ENCODE measurements at regions not wholly inside any gene's neighbourhood (a gene's known extent, or its start where the extent isn't known, plus 50 kb on each side); places are given as distances from the start of the nearest gene placed in this dataset.

DNA sequence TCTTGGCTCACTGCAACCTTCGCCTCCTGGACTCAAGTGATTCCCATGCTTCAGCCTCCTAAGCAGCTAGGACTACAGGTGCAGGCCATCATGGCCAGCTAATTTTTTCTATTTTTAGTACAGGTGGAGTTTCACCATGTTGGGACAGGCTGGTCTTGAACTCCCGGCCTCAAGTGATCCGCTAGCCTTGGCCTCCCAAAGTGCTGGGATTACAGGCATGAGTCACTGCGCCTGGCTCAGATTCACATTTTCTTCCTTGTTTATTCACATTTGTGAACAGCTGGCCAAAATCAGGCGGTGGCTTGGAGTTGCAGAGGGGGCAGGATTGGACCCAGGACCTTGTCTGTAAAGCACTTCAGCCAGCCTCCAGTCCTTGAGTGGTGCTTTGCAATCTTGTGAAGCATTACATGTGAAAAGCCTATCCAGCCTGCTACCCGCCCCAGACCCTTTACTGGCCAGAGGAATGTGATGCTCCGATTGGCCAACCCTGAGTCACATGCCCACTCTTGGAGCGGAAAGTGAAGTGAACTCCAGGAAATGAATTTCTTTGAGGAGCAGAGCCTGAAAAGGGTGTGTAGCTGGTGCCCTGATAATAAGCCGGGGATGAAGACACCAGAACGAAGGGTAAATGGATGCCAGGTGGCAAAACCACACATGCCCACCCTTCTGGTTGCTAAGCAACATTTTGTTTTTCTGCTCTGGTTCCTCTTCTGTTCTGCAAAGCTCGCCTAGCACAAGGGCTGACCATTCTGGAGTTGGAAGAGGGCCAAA, 62.6 kb upstream of the PTPRJ start:
- H3K27ac ChIP-seq = peak overlapping the region; percentile 60
- no peak for TF ChIP-seq CTCF (conservative IDR thresholded peaks at IDR 0.05; ENCODE audit: low read depth)
- POLR2A ChIA-PET (ENCODE audit: low non-redundant PET) = no interaction called here
- DNase-seq (ENCODE audit: low spot score) = peak; percentile 37
- CTCF ChIA-PET = interaction anchor here (0.7 kb wide), 1 partner anchor 1283 kb away, joined by 3 read pairs; no protein-coding TSS in a partner anchor

DNA sequence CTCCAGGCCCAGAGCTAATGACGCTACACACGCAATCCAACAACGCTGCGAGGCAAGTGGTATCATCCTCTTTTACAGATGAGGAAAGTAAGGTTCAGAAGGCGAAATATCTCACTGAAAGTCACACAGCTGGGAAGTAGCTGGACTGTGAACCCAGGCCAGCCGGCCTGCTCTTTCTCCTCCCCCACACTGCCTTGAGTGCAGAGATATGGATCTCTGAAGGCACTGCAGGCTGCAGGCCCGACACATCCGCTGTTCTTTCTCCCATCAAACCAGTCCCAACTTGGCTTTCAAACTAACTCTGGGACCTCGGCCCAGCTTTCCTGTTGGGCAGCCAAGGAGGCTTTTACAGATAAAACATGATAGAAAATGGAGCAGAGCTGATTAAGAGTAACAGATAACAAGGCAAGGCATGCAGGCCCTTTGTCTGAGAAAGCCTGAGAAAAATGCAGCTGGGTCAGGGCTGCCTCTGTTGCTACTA, 64.0 kb upstream of the PTPRJ start:
- H3K27ac ChIP-seq = peak overlapping the region; percentile 13; the same call in 1 of the 2 replicates
- DNase-seq (ENCODE audit: low spot score) = no peak
- POLR2A ChIA-PET (ENCODE audit: low non-redundant PET) = no interaction called here
- CTCF ChIA-PET = no interaction called here
- no peak for TF ChIP-seq CTCF (conservative IDR thresholded peaks at IDR 0.05; ENCODE audit: low read depth)

- CTCF ChIA-PET = interaction anchor here (0.5 kb wide), 1 partner anchor 1387 kb away, joined by 7 read pairs; no protein-coding TSS in a partner anchor
- POLR2A ChIA-PET (ENCODE audit: low non-redundant PET) = no interaction called here
- TF ChIP-seq CTCF (conservative IDR thresholded peaks at IDR 0.05; ENCODE audit: low read depth) = no peak
- H3K27ac ChIP-seq = no peak overlapping the region
- no peak for DNase-seq (ENCODE audit: low spot score)
Measured at GRCh38 chr11:47915783-47916182, 64.6 kb upstream of the PTPRJ start.

GRCh38 chr11:47915374-47915773, 65.0 kb upstream of the PTPRJ start:
- POLR2A ChIA-PET (ENCODE audit: low non-redundant PET) = no interaction called here
- CTCF ChIA-PET = interaction anchor here (0.5 kb wide), 1 partner anchor 1386 kb away, joined by 7 read pairs; no protein-coding TSS in a partner anchor
- DNase-seq (ENCODE audit: low spot score) = no peak
- TF ChIP-seq CTCF (conservative IDR thresholded peaks at IDR 0.05; ENCODE audit: low read depth) = no peak
- no peak overlapping the region for H3K27ac ChIP-seq

DNA sequence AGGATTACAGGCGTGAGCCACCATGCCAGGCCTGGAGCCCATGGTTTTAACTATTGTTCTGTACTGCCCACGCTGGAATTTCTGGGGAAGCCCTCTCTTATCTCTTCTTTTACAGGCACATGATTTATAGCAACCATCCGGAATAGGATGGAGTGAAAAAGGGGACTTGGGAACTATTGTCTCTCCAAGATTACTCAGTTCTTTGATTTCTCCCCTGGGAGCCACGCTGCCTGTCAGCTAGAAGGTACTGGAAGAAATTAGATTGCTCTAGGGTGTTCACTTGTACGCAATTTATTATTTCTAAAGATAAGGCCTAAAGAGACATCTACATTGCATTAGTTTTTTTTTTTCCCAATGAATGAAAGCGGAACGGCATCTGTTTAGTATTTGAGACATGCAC, 65.6 kb upstream of the PTPRJ start:
- POLR2A ChIA-PET (ENCODE audit: low non-redundant PET) = no interaction called here
- no peak overlapping the region for H3K27ac ChIP-seq
- CTCF ChIA-PET = no interaction called here
- no peak for DNase-seq (ENCODE audit: low spot score)
- no peak for TF ChIP-seq CTCF (conservative IDR thresholded peaks at IDR 0.05; ENCODE audit: low read depth)

- CTCF ChIA-PET = no interaction called here
Measured at GRCh38 chr11:47913529-47914244, 65.5 kb upstream of the NUP160 start.

More at GRCh38 chr11:47913529-47914244, 65.5 kb upstream of the NUP160 start:
- POLR2A ChIA-PET (ENCODE audit: low non-redundant PET) = no interaction called here
- no peak for TF ChIP-seq CTCF (conservative IDR thresholded peaks at IDR 0.05; ENCODE audit: low read depth)
- no peak for DNase-seq (ENCODE audit: low spot score)
- no peak overlapping the region for H3K27ac ChIP-seq
